ENCODE measurements at regions not wholly inside any gene's neighbourhood (a gene's known extent, or its start where the extent isn't known, plus 50 kb on each side); places are given as distances from the start of the nearest gene placed in this dataset.

GRCh38 chr18:49697757-49698524, 115.4 kb downstream of the ACAA2 start:
- H3K27ac ChIP-seq (ENCODE audit: control insufficient read depth, insufficient read depth) = no peak overlapping the region
- H3K9me3 ChIP-seq (replicated peaks; ENCODE audit: control insufficient read depth, insufficient read depth, low read length) = no peaks in the 10 kb centered on the region
- ChIA-PET POLR2A (no interaction called here), RAD21 (ENCODE audit: unreplicated experiment) (no interaction called here), CTCF (no interaction called here), SMC1A (ENCODE audit: uncharacterized antibody, unreplicated experiment) (interaction anchor here (1.0 to 1.5 kb wide), 2 partner anchors 10 to 113 kb away, joined by 3 to 4 read pairs; no protein-coding TSS in a partner anchor)
- H3K9ac ChIP-seq (ENCODE audit: control insufficient read depth, insufficient read depth, low read length) = no peak overlapping the region
- no peak overlapping the region for H2AFZ ChIP-seq (ENCODE audit: control insufficient read depth, low read depth, low read length)
- FAIRE-seq (no peak), ATAC-seq (no peak), DNase-seq (ENCODE audit: low read depth, low spot score) (no peak)
- WGBS (ENCODE audit: insufficient coverage, insufficient replicate concordance, low lambda C conversion rate, missing lambda C conversion rate) = 14% methylated on average over 7 of the region's 7 CpGs
- peaks cover 1 to 7% of the 10 kb centered on the region in 2 experiments; a peak in 2 of 4 replicates for H3K27me3 ChIP-seq (replicated peaks in 1 of 2; ENCODE audit: control insufficient read depth in 2 of 2, insufficient read depth in 2 of 2, low read length in 1 of 2)
- intact Hi-C loops (cut with micrococcal nuclease; ENCODE audit: unreplicated experiment) (loop anchor here (10.0 kb wide), 1 partner anchor 63 kb away; no protein-coding TSS in a partner anchor), in situ Hi-C loops (cut with MboI) (no loop called here)
- H3K36me3 ChIP-seq (ENCODE audit: control insufficient read depth in 2 of 2, insufficient read depth in 2 of 2, low read length in 1 of 2) = no peaks in the 10 kb centered on the region
- no peak overlapping the region for H3K4me2 ChIP-seq (ENCODE audit: control insufficient read depth, insufficient read depth)
- no TSS peak for BruUV-seq (replicated peaks)
- no peaks in the 10 kb centered on the region for H3K79me2 ChIP-seq (ENCODE audit: control insufficient read depth, insufficient read depth, low read length)
- no peak overlapping the region for H3K4me3 ChIP-seq
- no peaks in the 10 kb centered on the region for H3K4me1 ChIP-seq (ENCODE audit: control insufficient read depth, insufficient read depth, low read length)
- no peaks in the 10 kb centered on the region; the same call in 1 of the 2 replicates for H4K20me1 ChIP-seq (ENCODE audit: control insufficient read depth, insufficient read depth)
- no peak for TF ChIP-seq BCLAF1 (IDR thresholded peaks at IDR 0.05)
- no peak for TF ChIP-seq BCL3 (IDR thresholded peaks at IDR 0.05; ENCODE audit: borderline replicate concordance, insufficient read depth, low read depth, low read length, poor library complexity, severe bottlenecking)
- no peak for TF ChIP-seq ZNF592 (IDR thresholded peaks at IDR 0.05)
- TF ChIP-seq PML (IDR thresholded peaks at IDR 0.05; ENCODE audit: low read length) = no peak
- no peak for TF ChIP-seq PBX3 (IDR thresholded peaks at IDR 0.05; ENCODE audit: insufficient replicate concordance, low read depth, low read length)
- no peak for TF ChIP-seq ETV6 (conservative IDR thresholded peaks at IDR 0.05 in 1 of 2, IDR thresholded peaks at IDR 0.05 in 1 of 2; ENCODE audit: borderline replicate concordance in 1 of 2, low read depth in 1 of 2)
- no peak for TF ChIP-seq SKIL (IDR thresholded peaks at IDR 0.05; ENCODE audit: low read depth, poor library complexity, severe bottlenecking)
- no peak for TF ChIP-seq FOS (IDR thresholded peaks at IDR 0.05; ENCODE audit: borderline replicate concordance, extremely low read depth, insufficient read length)

All from GM12878 (cell line).